OCI-M2 (cell line): ENCODE measurements at regions not wholly inside any gene's neighbourhood (a gene's known extent, or its start where the extent isn't known, plus 50 kb on each side); places are given as distances from the start of the nearest gene placed in this dataset.
"Not testable (repeated sequence)": the region's sequence is repeated elsewhere in the genome, so short reads cannot be mapped to it uniquely, and the experiment has no call there.

Experiments
- DNase-seq: peaks from one replicate; lab custom pipeline; 2025; ENCODE audit not compliant: unreplicated experiment; lab: John Stamatoyannopoulos, UW

DNA sequence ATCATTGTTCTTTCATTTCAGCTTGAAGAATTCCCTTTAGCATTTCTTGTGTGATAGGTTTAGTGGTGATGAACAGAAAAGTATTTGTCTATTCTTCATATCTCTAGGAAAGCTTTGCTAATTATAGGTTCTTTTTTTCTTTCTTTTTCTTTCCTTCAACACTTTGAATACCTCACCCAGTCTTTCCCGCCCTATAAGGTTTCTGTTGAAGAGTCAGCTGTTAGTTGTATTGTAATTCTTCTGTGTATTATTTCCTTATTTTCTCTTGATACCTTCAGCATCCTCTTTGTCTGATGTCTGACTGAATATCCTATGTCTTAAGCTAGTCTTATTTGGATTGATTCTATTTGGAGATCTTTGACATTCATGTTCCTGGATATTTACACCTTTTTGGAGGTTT, 1989.4 kb downstream of the PCDH9 start:
- no peak for DNase-seq

GRCh38 chr13:65236841-65237418, 1993.2 kb downstream of the PCDH9 start:
- no peak for DNase-seq

DNA sequence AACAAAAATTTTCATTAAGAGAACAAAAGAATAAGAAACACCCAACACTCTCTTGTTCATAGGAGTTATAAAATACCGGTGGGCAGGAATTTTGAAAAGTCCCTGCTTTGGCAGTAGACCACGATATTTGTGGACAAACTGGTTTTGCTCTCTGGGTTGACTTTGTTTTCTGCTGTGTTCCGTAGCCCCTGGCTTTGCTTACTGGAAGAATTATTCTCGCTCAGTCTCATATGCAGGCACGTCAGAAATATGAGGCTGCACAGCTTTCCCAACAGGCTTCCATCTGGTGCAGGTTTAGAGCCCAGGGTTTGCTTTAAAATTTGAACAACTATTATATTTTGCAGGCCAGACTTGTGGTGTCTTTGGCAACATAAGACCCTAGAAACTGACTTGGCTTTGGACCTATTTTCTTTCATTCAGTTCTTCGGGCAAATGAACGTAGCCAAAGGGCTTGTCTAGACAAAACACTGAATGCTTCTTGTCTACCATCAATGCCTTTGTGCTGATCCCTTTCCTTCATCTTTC, 2012.6 kb downstream of the PCDH9 start:
- no peak for DNase-seq

GRCh38 chr13:65202845-65203244, 2027.3 kb downstream of the PCDH9 start:
- not testable (repeated sequence) for DNase-seq

GRCh38 chr13:65188721-65189120, 2041.4 kb downstream of the PCDH9 start:
- no peak for DNase-seq

- DNase-seq: no peak
Measured at GRCh38 chr13:65168026-65168425, 2062.1 kb downstream of the PCDH9 start.

- DNase-seq: no peak
Measured at GRCh38 chr13:65166675-65167074, 2063.5 kb downstream of the PCDH9 start.

GRCh38 chr13:65159803-65160202, 2070.3 kb downstream of the PCDH9 start:
- DNase-seq: no peak

DNA sequence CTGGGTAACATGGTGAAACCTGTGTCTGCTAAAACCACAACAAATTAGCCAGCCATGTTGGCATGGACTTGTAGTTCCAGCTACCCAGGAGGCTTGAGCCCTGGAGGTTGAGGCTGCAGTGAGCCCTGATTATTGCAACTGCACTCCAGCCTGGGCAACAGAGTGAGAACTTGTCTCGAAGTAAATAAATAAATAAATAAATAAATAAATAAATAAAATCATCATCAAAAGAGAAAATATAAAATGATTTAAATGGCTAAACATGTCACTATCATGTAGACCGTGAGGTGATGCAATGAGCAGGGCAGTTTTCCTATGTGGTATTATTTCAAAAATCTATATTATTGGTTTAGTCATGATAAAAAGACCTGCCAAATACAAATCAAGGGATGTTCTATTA, 2074.3 kb downstream of the PCDH9 start:
- DNase-seq: no peak

GRCh38 chr13:65154661-65155447, 2075.3 kb downstream of the PCDH9 start:
- DNase-seq: no peak

DNA sequence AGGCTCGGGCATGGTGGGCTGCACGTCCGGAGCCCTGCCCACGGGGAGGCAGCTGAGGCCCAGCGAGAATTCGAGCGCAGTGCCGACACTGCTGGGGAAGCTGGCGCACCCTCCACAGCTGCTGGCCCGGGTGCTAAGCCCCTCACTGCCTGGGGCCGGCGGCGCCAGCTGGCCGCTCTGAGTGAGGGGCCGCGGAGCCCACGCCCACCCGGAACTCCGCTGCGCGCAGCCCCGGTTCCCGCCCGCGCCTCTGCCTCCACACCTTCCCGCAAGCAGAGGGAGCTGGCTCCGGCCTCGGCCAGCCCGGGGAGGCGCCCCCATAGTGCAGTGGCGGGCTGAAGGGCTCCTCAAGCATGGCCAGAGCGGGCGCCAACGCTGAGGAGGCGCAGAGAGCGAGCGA, 2080.4 kb downstream of the PCDH9 start:
- no peak for DNase-seq

DNA sequence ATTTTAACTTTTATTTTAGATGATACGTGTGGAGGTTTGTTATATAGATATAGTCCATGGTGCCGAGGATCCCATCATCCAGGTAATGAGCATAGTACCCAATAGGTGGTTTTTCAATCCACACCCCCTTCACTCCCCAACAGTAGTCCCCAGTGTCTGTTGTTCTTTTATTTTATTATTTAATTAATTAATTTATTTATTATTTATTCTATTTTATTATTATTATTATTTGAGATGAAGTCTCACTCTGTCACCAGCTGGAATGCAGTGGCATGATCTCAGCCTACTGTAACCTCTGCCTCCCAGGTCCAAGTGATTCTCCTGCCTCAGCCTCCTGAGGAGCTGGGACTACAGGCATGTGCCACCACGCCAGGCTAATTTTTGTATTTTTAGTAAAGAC, 2086.2 kb downstream of the PCDH9 start:
- DNase-seq: no peak

DNA sequence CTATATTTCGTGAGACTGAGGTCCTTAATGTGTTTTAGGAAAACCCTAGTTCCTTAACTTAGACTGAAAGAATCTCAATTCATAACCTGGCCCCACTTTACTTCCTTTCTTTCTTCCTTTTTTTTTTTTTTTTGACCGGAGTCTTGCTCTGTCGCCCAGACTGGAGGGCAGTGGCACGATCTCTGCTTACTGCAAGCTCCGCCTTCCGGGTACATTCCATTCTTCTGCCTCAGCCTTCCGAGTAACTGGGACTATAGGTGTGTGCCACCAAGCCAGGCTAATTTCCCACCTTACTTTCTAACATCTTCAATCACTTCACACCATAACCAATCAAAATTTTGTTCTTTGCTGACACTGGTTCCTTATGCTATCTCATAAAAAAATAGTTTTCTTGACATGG, 2097.0 kb downstream of the PCDH9 start:
- no peak for DNase-seq

DNA sequence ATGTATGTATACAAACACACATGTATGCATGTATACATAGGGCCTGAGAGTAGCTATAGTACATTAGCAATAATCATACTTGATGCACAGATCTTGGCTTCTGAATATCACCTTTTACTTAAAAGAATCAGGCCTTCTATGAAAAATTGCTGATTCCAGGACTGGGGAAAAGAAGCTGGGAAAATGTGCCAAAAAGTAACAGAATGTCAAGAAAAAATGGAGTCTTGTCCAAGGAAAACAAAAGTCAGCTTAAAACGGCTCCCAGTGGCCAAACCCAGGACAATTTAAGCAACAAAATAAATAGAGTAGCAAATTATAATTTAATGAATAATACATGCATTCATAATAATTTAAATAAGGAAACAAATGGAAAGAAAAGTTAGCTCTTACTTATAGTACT, 2104.9 kb downstream of the PCDH9 start:
- no peak for DNase-seq

GRCh38 chr13:65112531-65112941, 2117.6 kb downstream of the PCDH9 start:
- DNase-seq: no peak

GRCh38 chr13:65112123-65112522, 2118.0 kb downstream of the PCDH9 start:
- no peak for DNase-seq

DNA sequence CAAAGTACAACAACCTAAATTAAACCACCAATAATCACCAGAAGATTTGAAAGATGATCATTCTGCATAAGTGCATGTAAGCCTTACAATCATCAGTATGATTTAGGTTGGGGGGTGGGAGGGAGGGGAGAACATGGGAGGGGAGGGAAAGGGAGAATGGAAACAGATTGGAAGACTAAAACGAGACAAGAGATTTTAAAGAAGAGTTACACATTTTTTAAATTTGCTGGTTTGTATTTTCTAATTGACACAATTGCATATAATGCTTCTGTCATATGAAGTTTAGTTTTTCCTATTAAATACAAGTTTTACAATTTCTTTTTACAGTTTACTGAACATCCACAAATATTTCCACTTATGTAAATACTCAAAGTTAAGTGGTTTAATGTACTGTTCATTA, 2118.9 kb downstream of the PCDH9 start:
- no peak for DNase-seq

GRCh38 chr13:65104436-65104835, 2125.7 kb downstream of the PCDH9 start:
- DNase-seq: not testable (repeated sequence)

DNA sequence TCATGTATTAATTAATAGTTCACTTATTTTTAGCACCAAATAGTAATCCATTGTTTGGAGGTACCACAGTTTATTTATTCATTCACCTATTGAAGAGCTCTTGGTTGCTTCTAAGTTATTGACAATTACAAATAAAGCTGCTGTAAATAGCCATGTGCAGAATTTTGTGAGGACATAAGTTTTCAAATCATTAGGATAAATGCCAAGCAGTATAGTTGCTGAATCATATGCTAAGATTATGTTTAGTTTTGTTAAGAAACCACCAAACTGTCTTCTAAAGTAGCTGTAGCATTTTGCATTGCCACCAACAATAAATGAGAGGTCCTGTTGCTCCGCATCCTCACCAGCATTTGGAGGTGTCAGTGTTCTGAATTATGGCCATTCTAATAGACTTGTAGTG, 2126.8 kb downstream of the PCDH9 start:
- DNase-seq: no peak

DNA sequence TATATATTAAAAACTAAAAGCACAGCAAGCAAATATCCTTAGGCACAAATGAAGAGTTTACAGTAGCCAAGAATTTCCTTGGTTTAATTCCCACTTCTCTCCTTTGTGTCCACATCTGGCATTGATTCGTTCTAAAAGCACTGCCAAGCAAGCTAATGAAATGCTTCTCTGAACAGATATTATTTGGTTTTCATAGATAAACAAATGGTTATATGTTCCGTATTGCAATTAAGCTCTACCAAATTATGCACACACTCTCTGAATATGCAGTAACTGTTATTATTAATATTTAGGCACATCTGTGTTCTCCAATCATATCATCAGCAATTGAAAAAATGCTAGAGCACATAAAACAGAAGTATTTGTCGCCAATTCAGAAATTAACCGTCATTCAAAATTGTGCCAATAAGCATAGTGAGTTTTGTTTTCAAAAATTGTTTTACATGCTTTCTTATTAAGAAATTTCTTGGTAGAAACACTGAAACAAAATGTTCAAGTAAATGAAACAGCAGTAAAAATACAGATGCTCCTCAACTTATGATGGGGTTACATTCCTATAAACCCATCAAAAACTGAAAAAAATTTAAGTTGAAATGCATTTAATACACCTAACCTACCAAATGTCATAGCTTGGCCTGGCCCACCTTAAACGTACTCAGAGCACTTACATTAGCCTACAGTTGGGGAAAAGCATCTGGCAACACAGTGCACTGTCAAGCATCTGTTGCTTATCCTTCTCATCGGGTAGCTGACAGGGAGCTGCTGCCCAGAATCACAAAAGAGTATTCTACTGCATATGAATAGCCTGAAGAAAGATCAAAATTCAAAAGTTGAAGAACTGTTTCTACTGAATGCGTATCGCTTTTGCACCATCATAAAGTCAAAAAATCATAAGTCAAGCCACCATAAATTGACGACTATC, 2134.7 kb downstream of the PCDH9 start:
- no peak for DNase-seq

DNA sequence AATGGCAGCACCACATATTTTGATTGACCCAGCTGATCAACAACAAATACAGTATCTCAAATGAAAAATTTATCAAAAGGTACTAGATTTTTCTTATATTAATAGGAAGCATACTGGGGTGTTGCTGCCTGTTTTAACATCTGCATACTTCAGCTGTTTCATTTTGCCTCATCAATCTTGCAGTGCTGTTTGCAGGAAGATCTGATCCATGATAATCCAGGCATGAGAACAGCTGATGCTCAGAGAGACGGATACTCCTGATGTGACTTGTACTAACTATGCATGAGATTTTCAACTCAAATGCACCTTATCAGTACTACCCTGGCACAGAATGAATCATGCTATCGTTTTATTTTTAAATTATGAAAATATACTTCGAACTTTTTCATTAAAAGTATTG, 2136.8 kb downstream of the PCDH9 start:
- no peak for DNase-seq

- DNase-seq: no peak
Measured at GRCh38 chr13:65091031-65091430, 2139.1 kb downstream of the PCDH9 start.
